T-helper 1 cell treated with Interleukin-12 subunit alpha and Interleukin-12 subunit beta and Interleukin-4 antibody, amounts not matched to agents 30 μg/mL and 1 μg/mL, for 36 hours (primary cell): ENCODE measurements at regions not wholly inside any gene's neighbourhood (a gene's known extent, or its start where the extent isn't known, plus 50 kb on each side); places are given as distances from the start of the nearest gene placed in this dataset.
A peak's percentile ranks its signal among the peaks of the same experiment; 100 is the strongest.
"Not testable (repeated sequence)": the region's sequence is repeated elsewhere in the genome, so short reads cannot be mapped to it uniquely, and the experiment has no call there.

ENCODE experiments used
- H3K27ac Mint-ChIP-seq: one replicate; pipeline ENCODE4 v1.8.0; 2021; ENCODE audit warnings: mild to moderate bottlenecking, mixed read lengths
- H3K27me3 Mint-ChIP-seq: one replicate; pipeline ENCODE4 v1.8.0; 2021; ENCODE audit warnings: low read depth, mixed read lengths
- H3K36me3 Mint-ChIP-seq: one replicate; pipeline ENCODE4 v1.8.0; 2021; ENCODE audit warnings: low read depth, mixed read lengths
- H3K4me1 Mint-ChIP-seq: one replicate; pipeline ENCODE4 v1.8.0; 2021; ENCODE audit warnings: low read depth, mixed read lengths
- H3K4me3 Mint-ChIP-seq: one replicate; pipeline ENCODE4 v1.8.0; 2021; ENCODE audit warnings: mild to moderate bottlenecking, moderate library complexity, mixed read lengths
- H3K9me3 Mint-ChIP-seq: one replicate; pipeline ENCODE4 v1.8.0; 2021; ENCODE audit warnings: mixed read lengths

GRCh38 chr1:31505911-31506497, 70.3 kb upstream of the TINAGL1 start:
- peak overlapping the region; percentile 67 for H3K27ac Mint-ChIP-seq
- H3K9me3 Mint-ChIP-seq = no peaks in the 10 kb centered on the region
- no peaks in the 10 kb centered on the region for H3K36me3 Mint-ChIP-seq
- peak overlapping the region; percentile 48 for H3K4me3 Mint-ChIP-seq
- peaks cover 20% of the 10 kb centered on the region for H3K27me3 Mint-ChIP-seq
- peaks cover 31% of the 10 kb centered on the region for H3K4me1 Mint-ChIP-seq

DNA sequence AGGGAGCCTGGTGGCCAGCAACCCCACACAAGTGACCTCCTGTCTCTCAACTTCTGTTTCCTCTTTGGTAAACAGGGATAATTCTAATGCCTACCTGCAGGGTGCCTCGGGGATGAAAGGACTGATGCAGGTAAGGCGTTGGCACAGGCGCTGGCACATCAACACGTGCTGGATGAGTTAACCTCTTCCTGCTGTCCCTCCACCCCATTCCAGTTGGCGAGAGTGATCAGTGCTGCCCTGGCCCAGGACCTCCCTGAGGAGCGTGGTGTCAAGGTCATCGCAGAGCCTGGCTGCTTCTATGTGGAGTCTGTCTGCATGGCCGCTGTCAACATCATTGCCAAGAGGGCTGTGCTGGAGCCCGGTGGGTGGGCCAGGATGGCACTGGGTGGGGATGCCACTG, 69.1 kb upstream of the TINAGL1 start:
- Mint-ChIP-seq H3K27me3 (peaks cover 18% of the 10 kb centered on the region), H3K4me3 (no peak overlapping the region), H3K4me1 (peaks cover 31% of the 10 kb centered on the region), H3K36me3 (no peaks in the 10 kb centered on the region), H3K27ac (no peak overlapping the region), H3K9me3 (no peaks in the 10 kb centered on the region)

DNA sequence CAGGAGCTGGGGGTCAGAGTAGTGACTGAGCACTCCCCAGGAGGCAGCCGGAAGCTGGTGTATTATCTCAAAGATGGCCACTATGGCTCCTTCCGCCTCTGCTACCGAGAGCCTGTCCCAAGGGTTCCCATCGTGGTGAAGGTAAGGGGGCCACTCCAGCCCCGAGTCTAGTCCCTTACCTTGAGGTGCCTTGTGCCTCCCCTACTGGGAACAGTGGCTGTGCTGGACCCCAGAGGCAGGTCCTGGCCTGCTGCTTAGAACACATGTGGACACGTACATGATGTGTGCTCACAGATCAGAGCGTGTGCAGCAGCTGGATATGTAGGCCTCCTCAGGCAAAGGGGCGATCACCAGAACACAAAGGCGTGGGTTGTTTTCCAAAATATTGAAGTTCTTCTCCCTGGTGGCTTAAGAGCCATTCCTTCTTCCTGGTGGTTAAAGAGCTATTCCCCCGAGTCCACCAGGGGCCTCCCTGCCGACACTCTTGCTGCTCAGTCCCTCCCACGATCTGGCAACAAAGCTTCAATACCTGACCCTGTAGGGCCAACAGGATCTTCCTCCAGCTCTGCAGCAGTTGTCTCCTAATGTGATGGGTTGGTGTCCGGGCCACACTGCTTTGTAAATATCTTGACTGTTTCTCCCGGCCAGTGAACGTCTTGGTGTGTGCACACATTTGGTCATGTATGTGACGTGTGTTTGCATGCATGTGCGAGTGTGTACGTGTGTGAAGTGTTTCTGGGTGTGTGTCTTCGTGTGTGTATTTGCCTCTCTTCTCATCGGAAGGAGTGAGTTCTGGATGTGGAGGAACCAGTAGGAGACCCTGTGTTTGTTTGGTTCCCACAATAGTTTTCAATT, 68.4 kb upstream of the TINAGL1 start:
- peaks cover 31% of the 10 kb centered on the region for H3K4me1 Mint-ChIP-seq
- H3K27me3 Mint-ChIP-seq = peaks cover 18% of the 10 kb centered on the region
- H3K36me3 Mint-ChIP-seq = no peaks in the 10 kb centered on the region
- no peak overlapping the region for H3K4me3 Mint-ChIP-seq
- no peak overlapping the region for H3K27ac Mint-ChIP-seq
- no peaks in the 10 kb centered on the region for H3K9me3 Mint-ChIP-seq

DNA sequence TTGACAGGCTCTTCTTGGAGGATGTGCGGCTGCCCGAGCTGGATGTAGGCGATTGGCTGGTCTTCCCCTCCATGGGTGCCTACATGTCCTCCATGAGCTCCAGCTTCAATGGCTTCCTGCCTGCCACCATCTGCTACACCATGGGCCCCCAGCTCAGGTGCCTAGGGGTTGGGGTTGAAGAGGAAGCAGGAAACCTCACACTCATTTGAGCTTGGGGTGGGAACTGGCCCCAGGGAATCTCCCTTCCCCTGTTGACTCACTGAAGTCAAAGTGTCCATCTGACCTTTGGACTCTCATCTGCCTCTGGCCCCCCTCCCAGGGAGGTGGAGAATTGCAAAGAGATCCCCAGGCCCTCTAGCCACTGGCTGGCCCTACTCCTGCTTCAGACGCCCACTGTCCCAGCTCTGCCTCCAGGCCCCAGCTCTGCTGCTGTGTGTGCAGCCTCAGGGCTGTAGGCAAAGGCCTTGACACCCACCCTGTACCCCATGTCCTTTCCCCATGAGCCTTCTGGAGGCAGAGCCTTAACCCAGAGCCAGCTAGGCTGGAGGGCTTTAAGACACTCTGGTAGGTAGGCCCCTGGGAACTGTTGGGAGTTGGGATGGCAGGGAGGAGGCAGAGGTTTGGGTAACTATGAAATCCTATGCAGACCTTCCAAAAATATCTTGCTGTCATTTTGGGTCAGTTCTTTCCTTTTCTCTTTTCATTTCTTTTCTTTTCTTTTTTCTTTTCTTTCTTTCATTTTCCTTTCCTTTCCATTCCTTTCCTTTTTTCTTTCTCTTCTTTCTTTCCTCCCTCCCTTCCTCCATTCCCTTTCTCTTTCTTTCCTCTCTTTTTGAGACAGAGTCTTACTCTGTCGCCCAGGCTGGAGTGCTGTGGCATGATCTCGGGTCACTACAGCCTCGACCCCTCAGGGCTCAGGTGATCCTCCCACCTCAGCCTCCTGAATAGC, 66.9 kb upstream of the TINAGL1 start:
- H3K4me1 Mint-ChIP-seq = peaks cover 31% of the 10 kb centered on the region
- H3K9me3 Mint-ChIP-seq = no peaks in the 10 kb centered on the region
- peaks cover 13% of the 10 kb centered on the region for H3K27me3 Mint-ChIP-seq
- no peaks in the 10 kb centered on the region for H3K36me3 Mint-ChIP-seq
- H3K4me3 Mint-ChIP-seq = peak overlapping the region; percentile 33
- peak overlapping the region; percentile 68 for H3K27ac Mint-ChIP-seq

DNA sequence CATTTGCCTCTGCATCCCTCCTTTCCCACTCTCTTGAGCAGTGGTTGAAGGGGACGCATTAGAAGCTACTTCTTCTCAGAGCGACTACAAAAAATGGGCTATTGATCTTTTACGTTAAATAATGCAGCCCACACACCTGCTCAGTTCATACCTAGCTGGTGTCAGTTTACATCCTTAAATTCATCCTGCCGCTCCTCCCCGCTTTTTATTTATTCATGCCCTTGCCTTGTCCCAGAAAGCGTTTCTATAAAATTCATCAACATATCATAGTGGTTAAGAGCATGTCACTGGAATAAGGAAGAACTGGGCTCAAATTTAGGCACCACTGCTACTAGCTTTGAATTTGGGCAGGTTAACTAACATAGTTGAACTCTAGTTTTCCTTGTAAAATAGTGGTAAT, 66.0 kb upstream of the TINAGL1 start:
- Mint-ChIP-seq H3K27me3 (peaks cover 16% of the 10 kb centered on the region), H3K4me1 (peaks cover 31% of the 10 kb centered on the region), H3K4me3 (no peak overlapping the region), H3K36me3 (no peaks in the 10 kb centered on the region), H3K27ac (no peak overlapping the region), H3K9me3 (no peaks in the 10 kb centered on the region)

- H3K9me3 Mint-ChIP-seq = no peaks in the 10 kb centered on the region
- H3K27me3 Mint-ChIP-seq = peaks cover 15% of the 10 kb centered on the region
- no peak overlapping the region for H3K4me3 Mint-ChIP-seq
- H3K36me3 Mint-ChIP-seq = no peaks in the 10 kb centered on the region
- H3K4me1 Mint-ChIP-seq = peaks cover 25% of the 10 kb centered on the region
- H3K27ac Mint-ChIP-seq = no peak overlapping the region
Measured at GRCh38 chr1:31510853-31511789, 65.2 kb upstream of the TINAGL1 start.

DNA sequence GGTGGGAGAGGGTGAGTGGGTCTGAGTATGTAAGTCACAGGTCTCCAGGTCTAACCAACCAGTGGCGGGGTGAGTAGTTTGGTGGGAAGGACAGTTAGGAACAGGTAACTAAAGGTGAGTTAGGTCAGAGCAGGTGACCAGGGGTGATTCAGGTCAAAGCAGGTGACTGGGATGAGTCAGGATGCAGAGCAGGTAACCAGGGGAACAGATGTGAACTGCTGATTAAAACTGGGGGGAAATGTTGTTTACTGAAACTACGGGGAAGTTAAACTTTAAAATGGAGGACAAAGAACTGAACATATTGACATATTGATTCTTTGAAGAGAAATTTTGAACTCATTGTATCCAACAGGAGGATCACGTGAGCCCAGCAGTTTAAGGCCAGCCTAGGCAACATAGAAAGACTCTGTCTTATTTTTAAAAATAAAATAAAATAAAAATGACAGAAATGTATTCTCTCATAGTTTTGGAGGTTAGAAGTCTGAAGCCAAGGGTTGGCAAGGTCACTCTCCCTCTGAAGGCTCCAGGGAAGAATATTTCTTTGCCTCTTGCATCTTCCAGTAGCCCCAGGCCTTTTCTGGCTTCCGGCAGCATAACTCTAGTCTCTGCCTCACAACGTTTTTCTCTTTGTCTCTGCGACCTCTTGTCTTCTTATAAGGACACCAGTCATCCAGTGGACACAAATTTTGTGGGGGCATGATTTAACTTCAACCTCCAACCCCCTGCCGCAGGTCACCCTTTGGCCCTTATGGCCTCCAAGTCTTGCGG, 64.3 kb upstream of the TINAGL1 start:
- Mint-ChIP-seq H3K27me3 (peaks cover 11% of the 10 kb centered on the region), H3K9me3 (no peaks in the 10 kb centered on the region), H3K4me3 (no peak overlapping the region), H3K4me1 (peaks cover 19% of the 10 kb centered on the region), H3K36me3 (no peaks in the 10 kb centered on the region), H3K27ac (no peak overlapping the region)

- no peak overlapping the region for H3K27ac Mint-ChIP-seq
- H3K4me3 Mint-ChIP-seq = no peak overlapping the region
- no peaks in the 10 kb centered on the region for H3K9me3 Mint-ChIP-seq
- no peaks in the 10 kb centered on the region for H3K36me3 Mint-ChIP-seq
- peaks cover 15% of the 10 kb centered on the region for H3K27me3 Mint-ChIP-seq
- peaks cover 9% of the 10 kb centered on the region for H3K4me1 Mint-ChIP-seq
Measured at GRCh38 chr1:31514117-31514516, 62.2 kb upstream of the TINAGL1 start.

DNA sequence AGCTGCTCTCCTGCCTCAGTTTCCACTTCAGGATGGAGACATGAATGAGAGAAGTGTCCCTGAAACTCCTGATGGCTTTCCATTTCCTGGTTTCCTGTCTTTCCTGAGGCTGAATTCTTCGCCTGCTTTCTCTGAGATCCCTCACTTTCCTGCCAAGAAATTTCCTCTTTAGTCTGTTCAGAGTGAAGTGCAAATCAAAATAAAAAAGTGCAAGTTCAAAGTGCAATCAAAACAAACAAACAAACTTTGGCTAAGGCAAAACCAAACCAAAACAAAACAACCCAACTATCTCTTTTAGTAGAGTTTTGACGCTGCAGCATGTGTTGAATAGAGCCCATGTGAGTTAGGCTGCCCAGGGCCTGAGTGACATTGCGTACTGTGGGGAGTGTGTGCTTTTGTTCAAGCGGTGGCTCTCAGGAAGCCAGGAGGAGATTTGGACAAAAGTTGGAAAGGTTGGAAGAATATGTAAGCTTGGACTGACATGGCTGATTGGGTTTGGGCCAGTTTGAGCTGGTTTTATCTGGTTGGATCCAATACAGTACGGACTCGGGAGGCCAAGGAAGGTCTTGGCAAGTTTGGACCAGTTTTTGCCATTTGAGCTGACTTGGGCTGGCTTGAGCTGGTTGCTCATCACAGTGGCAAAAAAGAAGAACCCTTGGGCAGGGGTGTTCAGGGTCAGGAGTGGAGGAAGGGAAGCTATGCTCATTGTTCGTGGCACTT, 61.1 kb upstream of the TINAGL1 start:
- no peaks in the 10 kb centered on the region for H3K9me3 Mint-ChIP-seq
- H3K36me3 Mint-ChIP-seq = no peaks in the 10 kb centered on the region
- no peak overlapping the region for H3K4me3 Mint-ChIP-seq
- peaks cover 18% of the 10 kb centered on the region for H3K27me3 Mint-ChIP-seq
- H3K4me1 Mint-ChIP-seq = peaks cover 2% of the 10 kb centered on the region
- H3K27ac Mint-ChIP-seq = no peak overlapping the region

GRCh38 chr1:31515936-31516335, 60.4 kb upstream of the TINAGL1 start:
- Mint-ChIP-seq H3K9me3 (no peaks in the 10 kb centered on the region), H3K4me1 (peaks cover 2% of the 10 kb centered on the region), H3K27ac (no peak overlapping the region)

DNA sequence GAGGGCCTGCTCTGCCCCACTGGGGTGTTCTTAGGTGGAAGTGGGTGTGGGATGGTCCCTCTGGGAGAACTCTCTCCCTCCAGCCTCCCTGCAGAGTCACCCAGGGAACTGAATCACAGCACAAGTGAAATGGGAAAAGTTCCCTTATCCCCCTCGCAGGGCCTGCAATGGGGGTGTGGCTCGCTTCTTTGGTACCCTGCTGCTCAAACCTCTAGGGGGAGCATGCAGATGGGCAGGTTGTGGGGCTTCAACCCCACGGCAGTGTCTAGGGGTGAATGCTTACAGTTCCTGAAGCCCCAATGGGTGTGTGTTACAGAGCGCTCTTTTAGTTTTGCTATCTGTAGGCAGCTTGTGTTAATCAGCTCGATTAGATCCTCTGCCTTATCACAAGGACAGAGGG, 59.0 kb upstream of the TINAGL1 start:
- Mint-ChIP-seq H3K27ac (no peak overlapping the region), H3K4me1 (peaks cover 2% of the 10 kb centered on the region), H3K36me3 (no peaks in the 10 kb centered on the region), H3K4me3 (no peak overlapping the region), H3K27me3 (peaks cover 19% of the 10 kb centered on the region), H3K9me3 (no peaks in the 10 kb centered on the region)

More at GRCh38 chr1:31515936-31516335, 60.4 kb upstream of the TINAGL1 start:
- no peak overlapping the region for H3K4me3 Mint-ChIP-seq
- peaks cover 20% of the 10 kb centered on the region for H3K27me3 Mint-ChIP-seq
- no peaks in the 10 kb centered on the region for H3K36me3 Mint-ChIP-seq

GRCh38 chr1:31517986-31518385, 58.3 kb upstream of the TINAGL1 start:
- not testable (repeated sequence) for H3K4me3 Mint-ChIP-seq, H3K9me3 Mint-ChIP-seq, H3K36me3 Mint-ChIP-seq, H3K27ac Mint-ChIP-seq, H3K4me1 Mint-ChIP-seq
- H3K27me3 Mint-ChIP-seq = peaks cover 19% of the 10 kb centered on the region
